Motor neuron (in vitro differentiated cells): ENCODE measurements at regions not wholly inside any gene's neighbourhood (a gene's known extent, or its start where the extent isn't known, plus 50 kb on each side); places are given as distances from the start of the nearest gene placed in this dataset.

Source experiments
- ATAC-seq, 8 experiments: fragments of 200-7000 bp; cut with Tn5 transposase; replicated peaks in 6 of 8; 2 replicates each; pipeline ENCODE4 v1.8.0; 2021; ENCODE audit warnings: mild to moderate bottlenecking in 8 of 8, moderate library complexity in 8 of 8
- H3K27ac ChIP-seq, 2 donors: fragments of 250-450 bp; sonication (Bioruptor Pico); 2 replicates each; pipeline ENCODE4 v1.9.0; 2021; ENCODE audit warnings: antibody characterized with exemption in 2 of 2, mild to moderate bottlenecking in 2 of 2, moderate library complexity in 1 of 2
- H3K4me1 ChIP-seq, 2 donors: fragments of 250-450 bp; sonication (Bioruptor Pico); replicated peaks in 1 of 2; 2 replicates each; pipeline ENCODE4 v1.6.1; 2021; ENCODE audit warnings: antibody characterized with exemption in 2 of 2, mild to moderate bottlenecking in 2 of 2, moderate library complexity in 1 of 2
- H3K4me3 ChIP-seq, 5 donors: fragments of 250-450 bp; sonication (Bioruptor Pico); 2 replicates each; pipeline ENCODE4 v1.9.0; 2021; ENCODE audit warnings: antibody characterized with exemption in 5 of 5, mild to moderate bottlenecking in 5 of 5, moderate library complexity in 4 of 5
- WGBS, 10 experiments: fragments of 450-650 bp; shearing (Covaris generic); methylation state at CpG; one replicate each; pipeline ENCODE4 v1.0.0; 2022; 5-methylcytosine and 5-hydroxymethylcytosine counted together
- in situ Hi-C, 9 experiments: fragments of 400-800 bp; cut with MboI; loops; one replicate each; pipeline ENCODE4 v1.15.0; 2021; ENCODE audit warnings: low sequenced_read_pairs in 9 of 9, low pct_unique_long_range_greater_than_20kb in 2 of 9; ENCODE audit not compliant: unreplicated experiment in 9 of 9

DNA sequence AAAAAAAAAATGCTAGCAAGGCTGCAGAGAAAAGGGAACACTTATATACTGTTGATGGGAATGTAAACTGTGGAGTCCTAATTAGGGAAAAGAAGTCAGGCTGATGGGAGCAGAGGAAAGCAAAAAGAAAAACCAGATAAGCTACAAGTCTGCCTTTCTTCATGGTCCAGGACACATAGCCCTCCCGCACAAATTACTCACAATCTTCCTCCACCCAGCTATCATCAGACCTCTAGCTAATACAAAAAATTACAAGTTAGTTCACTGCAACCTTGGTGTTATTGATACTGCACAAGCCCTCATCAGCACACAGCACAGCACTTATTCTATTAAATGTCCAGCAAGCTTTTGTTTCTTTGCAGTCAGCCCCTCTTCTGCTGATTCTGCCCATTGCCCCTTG, 186.0 kb upstream of the ADRA1B start:
- Histone ChIP-seq H3K4me3 (no peak overlapping the region), H3K27ac (no peak overlapping the region), H3K4me1 (peaks cover 3 to 7% of the 10 kb centered on the region in 2 donors)
- in situ Hi-C loops = no loop called here
- no peak for ATAC-seq
- 67 to 100% (median 80%) methylated on average over 1 of the region's 1 CpG; no CpG with 5 or more reads in 3 of the 10 experiments for WGBS, 10 experiments

DNA sequence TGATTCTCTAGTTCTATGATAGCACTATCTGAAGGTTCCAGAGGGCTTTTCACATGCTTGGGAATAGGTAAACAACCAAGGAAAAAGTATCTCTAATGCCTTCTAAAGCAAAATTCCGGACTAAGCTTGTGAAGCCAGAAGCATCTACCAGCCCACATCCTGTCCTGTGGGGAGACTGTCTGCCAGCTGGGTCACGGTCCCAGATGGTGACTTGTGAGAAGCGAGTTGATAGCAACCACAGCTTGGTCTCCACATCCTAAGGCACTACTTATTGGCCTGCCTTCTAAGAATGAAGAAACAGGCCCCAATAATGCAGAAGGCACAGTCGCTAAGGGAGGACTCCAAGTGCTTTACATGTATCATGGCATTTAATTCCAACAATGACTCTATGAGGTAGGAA, 184.1 kb upstream of the ADRA1B start:
- ATAC-seq = no peak
- H3K27ac ChIP-seq = no peak overlapping the region
- in situ Hi-C loops = no loop called here
- H3K4me1 ChIP-seq = peaks cover 0 to 3% of the 10 kb centered on the region in 2 donors
- WGBS, 10 experiments = 92 to 100% (median 100%) methylated on average over 1 to 4 of the region's 4 CpGs; no CpG with 5 or more reads in 4 of the 10 experiments
- no peak overlapping the region for H3K4me3 ChIP-seq

DNA sequence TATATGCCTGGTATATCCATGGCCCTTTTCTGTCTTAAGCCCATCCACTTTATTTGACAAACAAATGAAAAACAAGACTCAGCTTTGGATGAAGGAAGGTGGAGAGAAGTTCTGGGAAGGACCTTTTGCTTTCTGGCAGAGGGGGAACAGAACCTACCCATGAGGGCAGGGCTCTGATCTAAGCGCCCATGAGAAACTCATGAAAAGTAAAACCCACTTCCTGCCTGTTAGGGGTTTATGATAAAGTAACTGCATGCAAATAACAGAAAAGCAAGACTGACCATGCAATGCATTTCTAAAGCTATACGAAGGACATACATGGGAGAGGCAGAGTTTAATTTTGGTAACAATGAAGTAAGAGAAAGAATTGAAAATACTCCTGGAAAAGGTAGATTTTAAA, 181.9 kb upstream of the ADRA1B start:
- Histone ChIP-seq H3K4me1 (peaks cover 0 to 6% of the 10 kb centered on the region in 2 donors), H3K27ac (no peak overlapping the region), H3K4me3 (no peak overlapping the region)
- no peak for ATAC-seq
- in situ Hi-C loops = no loop called here
- 14 to 100% (median 79%) methylated on average over 1 to 2 of the region's 2 CpGs; no CpG with 5 or more reads in 1 of the 10 experiments for WGBS, 10 experiments

DNA sequence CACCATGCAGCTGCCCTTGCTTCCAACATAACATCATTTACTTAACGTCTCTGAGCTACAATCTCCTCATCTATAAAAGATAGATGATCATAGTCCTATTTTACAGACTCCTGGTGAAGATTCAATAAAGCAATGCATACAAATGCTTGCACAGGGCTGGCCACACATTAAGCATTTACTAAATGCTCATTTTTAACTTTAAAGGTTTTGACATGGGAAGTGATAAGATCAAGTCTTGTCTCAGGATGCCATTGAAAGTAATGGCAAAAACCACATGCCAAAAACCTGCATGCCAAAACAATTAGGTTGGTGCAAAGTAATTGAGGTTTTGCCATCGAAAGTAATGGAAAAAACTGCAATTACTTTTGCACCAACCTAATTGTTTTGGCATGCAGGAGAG, 181.2 kb upstream of the ADRA1B start:
- Histone ChIP-seq H3K27ac (no peak overlapping the region), H3K4me1 (peaks cover 0 to 6% of the 10 kb centered on the region in 2 donors), H3K4me3 (no peak overlapping the region)
- 30 to 100% (median 76%) methylated on average over 1 to 2 of the region's 2 CpGs for WGBS, 10 experiments
- in situ Hi-C loops = no loop called here
- ATAC-seq = no peak

DNA sequence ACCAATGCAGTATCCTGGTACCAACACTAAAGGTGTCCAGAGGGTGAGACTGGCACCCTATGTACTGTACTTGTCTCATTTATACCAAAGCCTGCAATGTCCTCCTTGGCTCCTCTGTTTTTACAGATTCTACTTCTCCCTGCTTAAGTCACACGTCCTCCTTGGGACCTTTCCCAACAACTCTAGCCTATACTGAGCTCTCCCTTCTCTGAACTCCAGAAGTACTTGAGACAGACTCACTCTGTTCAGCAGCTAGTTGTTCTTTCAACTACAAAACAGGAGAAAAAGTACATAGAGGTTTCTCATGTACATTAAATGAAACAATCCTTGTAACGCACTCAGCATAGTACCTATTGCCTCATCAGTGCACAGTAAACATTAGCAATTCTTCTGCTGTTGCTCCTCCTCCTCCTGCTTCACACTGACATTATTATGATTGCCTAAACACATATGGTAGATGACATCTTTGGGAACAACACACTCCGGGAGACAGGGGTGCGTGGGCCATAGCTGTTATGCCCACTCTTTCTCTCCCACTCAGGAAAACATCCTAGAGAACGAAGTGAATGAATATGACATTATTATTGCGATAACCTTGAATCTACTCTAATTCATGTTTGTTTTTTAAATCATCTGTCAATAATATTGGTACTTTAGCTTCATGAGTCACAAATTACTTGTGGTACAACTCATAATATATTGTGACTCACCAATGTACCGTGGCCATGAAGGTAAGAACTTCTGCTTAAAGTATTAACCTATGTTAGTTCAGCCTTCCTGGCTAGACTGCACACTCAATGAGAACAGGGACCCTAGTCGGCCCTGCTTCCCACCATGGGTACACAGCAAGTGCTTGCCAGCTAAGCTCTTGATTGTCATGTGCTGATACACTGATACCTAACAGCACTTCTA, 180.3 kb upstream of the ADRA1B start:
- Histone ChIP-seq H3K4me1 (peaks cover 0 to 6% of the 10 kb centered on the region in 2 donors), H3K4me3 (no peak overlapping the region), H3K27ac (no peak overlapping the region)
- WGBS, 10 experiments = 40 to 100% (median 84%) methylated on average over 1 to 8 of the region's 8 CpGs
- peak in 3 of 8 experiments; percentile 21 to 43 (median 40) for ATAC-seq
- in situ Hi-C loops = no loop called here

DNA sequence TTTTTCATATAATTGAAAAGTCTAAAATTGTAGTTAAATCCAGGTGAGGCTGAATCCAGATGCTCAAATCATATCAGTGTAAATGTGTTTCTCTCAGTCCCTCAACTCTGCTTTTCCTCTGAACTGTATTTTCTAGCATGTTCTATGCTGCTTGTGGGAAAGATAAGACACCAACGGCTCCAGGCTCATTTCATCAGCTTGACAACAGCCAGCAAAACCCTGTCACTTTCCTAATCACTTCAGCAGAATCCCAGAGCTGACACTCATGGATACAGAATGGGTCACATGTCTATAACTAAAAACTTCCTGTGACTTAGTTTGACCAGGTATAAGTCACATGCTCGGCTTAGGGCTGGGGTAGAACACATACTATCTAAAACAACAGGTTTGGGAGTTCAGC, 179.4 kb upstream of the ADRA1B start:
- in situ Hi-C loops = no loop called here
- no peak for ATAC-seq
- WGBS, 10 experiments = 17 to 82% (median 57%) methylated on average over 1 to 2 of the region's 2 CpGs; no CpG with 5 or more reads in 3 of the 10 experiments
- Histone ChIP-seq H3K4me3 (no peak overlapping the region), H3K27ac (no peak overlapping the region), H3K4me1 (peaks cover 0 to 6% of the 10 kb centered on the region in 2 donors)

DNA sequence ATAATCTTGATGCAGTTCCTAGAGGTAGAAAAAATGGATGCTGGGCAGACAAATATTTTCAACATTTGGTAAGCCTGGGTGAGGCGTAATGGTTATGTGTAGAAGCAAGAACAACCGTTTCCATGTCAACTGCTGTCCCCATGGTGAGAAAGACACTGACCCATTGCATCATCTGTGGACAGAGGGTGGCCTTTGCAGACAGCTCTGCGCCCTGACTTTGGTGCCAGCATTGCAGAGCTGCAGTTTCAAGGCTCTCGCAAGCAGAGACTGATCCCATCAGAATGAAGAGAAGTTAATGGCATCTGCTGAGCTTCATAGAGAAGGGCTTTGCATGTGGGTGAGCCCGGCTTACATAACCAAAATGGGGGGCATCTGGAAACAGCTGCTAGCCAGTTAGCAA, 179.0 kb upstream of the ADRA1B start:
- 50 to 93% (median 78%) methylated on average over 1 to 5 of the region's 5 CpGs; no CpG with 5 or more reads in 2 of the 10 experiments for WGBS, 10 experiments
- Histone ChIP-seq H3K4me3 (no peak overlapping the region), H3K4me1 (peaks cover 0 to 6% of the 10 kb centered on the region in 2 donors), H3K27ac (no peak overlapping the region)
- peak in 4 of 8 experiments; percentile 15 to 88 (median 46) for ATAC-seq
- in situ Hi-C loops = no loop called here

DNA sequence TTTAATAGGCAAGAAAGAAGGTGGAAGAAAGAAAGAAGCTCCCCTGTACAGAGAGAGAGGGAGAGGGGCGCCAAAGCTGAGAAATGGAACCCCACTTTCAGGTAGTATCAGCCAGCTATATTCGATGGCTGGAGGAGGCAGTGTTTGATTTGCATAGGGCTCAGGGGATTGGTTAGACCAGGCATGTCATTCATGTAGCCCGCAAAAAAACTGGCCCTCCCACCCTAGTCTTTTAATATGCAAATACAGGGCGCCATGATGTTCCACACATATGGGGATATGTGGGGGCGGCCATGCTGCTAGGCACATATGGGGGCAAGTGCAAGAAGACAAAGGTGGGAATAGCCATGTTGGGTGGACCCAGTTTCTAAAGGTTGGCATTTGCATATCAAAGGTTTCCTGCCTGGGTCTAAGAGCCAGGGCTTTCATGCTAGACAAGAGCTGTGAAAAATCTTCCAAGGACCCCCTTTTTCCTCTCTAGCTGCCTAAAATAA, 174.4 kb upstream of the ADRA1B start:
- no peak overlapping the region for H3K27ac ChIP-seq
- H3K4me1 ChIP-seq = peaks cover 0 to 6% of the 10 kb centered on the region in 2 donors
- ATAC-seq = no peak
- WGBS, 10 experiments = 60 to 100% (median 85%) methylated on average over 1 to 5 of the region's 5 CpGs; no CpG with 5 or more reads in 2 of the 10 experiments
- H3K4me3 ChIP-seq = no peak overlapping the region
- in situ Hi-C loops = no loop called here

DNA sequence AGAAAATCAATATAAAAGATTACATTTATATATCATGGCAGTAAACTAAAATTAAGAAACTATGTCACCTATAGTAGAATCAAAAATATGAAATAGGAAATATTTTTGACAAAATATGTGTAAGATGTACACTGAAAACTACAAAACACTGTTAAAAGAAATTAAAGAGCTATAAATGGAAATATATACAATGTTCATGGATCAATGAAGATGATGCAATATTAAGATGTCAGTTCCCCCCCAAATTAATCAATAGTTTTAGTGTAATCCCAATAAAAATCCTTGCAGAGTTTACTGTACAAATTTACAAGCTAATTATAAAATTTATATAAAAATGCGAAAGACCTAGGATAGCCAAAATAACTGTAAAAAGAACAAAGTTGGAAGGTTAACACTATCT, 173.0 kb upstream of the ADRA1B start:
- in situ Hi-C loops = no loop called here
- Histone ChIP-seq H3K4me1 (no peaks in the 10 kb centered on the region), H3K27ac (no peak overlapping the region), H3K4me3 (no peak overlapping the region)
- ATAC-seq = no peak
- 83 to 100% (median 100%) methylated on average over 1 of the region's 1 CpG for WGBS, 10 experiments

DNA sequence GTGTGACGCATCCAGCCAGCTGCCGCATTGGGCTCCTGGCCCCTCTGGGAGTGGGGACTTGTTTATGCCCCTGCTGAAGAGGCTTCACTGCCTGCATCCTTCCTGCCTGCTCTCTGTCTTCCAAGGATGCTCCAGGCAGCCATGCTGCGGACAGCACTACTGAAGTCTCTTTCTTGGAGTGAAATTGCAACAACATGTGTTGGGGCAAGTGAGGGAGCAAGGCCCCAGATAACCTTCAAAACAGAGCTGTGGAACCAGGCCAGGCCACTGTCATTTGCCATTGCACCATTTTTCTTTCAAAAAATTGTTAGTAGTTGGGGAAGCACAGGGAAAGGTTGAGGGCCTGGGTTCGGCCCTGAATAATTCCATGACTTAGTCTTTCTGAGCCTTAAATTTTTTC, 169.6 kb upstream of the ADRA1B start:
- ATAC-seq = no peak
- in situ Hi-C loops = no loop called here
- WGBS, 10 experiments = 67 to 100% (median 85%) methylated on average over 1 to 4 of the region's 4 CpGs; no CpG with 5 or more reads in 2 of the 10 experiments
- H3K4me3 ChIP-seq = no peak overlapping the region
- H3K27ac ChIP-seq = no peak overlapping the region
- H3K4me1 ChIP-seq = no peaks in the 10 kb centered on the region

DNA sequence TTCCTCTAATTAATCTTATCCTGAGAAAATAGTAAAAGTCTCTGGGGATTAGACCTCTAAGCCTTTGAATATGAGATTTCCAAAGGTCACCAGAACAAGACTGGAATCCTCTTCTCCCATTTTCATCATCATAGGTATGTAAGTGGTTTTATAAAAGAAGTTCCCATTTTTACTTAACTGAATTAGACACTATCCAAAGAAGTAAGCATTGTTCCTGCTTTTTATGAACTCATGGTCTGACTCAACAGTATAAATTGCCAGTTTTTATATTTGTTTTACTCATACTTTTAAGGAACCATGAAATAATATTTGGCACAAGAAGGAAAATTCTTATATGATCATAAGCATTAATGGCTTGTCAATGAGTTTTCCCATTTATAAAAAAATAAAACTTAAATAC, 167.1 kb upstream of the ADRA1B start:
- in situ Hi-C loops = no loop called here
- no peak for ATAC-seq
- H3K27ac ChIP-seq = no peak overlapping the region
- no peak overlapping the region for H3K4me3 ChIP-seq
- no peaks in the 10 kb centered on the region for H3K4me1 ChIP-seq

DNA sequence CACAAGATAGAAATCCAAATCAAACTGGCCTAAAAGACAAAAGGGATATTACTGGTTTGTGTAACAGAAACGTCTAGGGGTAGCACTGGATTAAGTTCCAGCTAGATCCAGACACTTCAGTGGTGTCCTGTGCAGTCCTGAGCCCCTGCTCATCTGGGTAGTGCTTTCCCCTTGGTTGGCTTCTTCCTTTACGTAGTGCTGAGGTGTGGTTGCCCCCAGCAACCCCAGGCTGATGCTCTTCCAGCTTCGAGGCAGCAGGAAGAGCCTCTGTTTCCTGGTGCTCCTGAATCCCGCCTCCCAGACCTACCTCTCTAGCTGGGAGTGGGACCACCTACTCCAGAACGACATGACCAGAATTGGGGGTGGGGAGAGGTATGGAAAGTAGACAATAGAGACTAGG, 166.1 kb upstream of the ADRA1B start:
- in situ Hi-C loops = no loop called here

DNA sequence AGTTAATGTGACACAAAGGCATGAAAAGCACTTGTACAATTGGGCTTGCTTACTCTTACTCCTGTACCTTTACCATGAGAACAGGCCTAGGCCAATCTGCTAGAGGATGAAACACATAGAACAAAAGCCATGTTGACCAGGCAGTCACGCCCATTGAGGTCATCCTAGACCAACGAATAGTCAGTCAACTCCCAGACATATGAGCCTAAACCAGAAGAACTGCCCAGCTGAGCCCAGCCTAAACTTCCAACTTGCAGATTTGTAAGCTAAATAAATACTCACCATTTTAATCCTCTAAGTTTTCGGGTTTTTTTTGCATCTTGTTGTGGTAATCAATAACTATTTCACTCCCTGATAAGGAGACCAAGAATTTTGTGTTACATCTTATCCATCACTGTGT, 164.8 kb upstream of the ADRA1B start:
- no peak overlapping the region for H3K27ac ChIP-seq
- ATAC-seq = no peak
- no peaks in the 10 kb centered on the region for H3K4me1 ChIP-seq
- no peak overlapping the region for H3K4me3 ChIP-seq
- WGBS, 10 experiments = 26 to 92% (median 80%) methylated on average over 1 to 3 of the region's 3 CpGs; no CpG with 5 or more reads in 2 of the 10 experiments
- in situ Hi-C loops = no loop called here

More for the DNA sequence above, 166.1 kb upstream of the ADRA1B start:
- Histone ChIP-seq H3K4me3 (no peak overlapping the region), H3K27ac (no peak overlapping the region), H3K4me1 (no peaks in the 10 kb centered on the region)
- ATAC-seq = no peak
- 0 to 100% (median 50%) methylated on average over 1 to 3 of the region's 5 CpGs; no CpG with 5 or more reads in 2 of the 10 experiments for WGBS, 10 experiments
